HEK293 (cell line): ENCODE measurements at regions not wholly inside any gene's neighbourhood (a gene's known extent, or its start where the extent isn't known, plus 50 kb on each side); places are given as distances from the start of the nearest gene placed in this dataset.

Experiments used
- CTCF ChIA-PET: fragments of 350-600 bp; formaldehyde crosslinking; extraction: SDS; loops from one replicate; lab custom pipeline; 2021; ENCODE audit warnings: antibody characterized with exemption; lab: Yijun Ruan, JAX
- POLR2A ChIA-PET: fragments of 300-600 bp; formaldehyde crosslinking; extraction: SDS; loops from one replicate; lab custom pipeline; 2020; ENCODE audit warnings: antibody characterized with exemption, inconsistent platforms; lab: Yijun Ruan, JAX
- H3K27ac ChIP-seq: fragments of 200-500 bp; sonication (Bioruptor generic); 2 replicates; pipeline ENCODE4 v1.5.1; 2014; ENCODE audit warnings: low read depth, low read length, control low read depth, inconsistent platforms; ENCODE audit errors: extremely low read depth
- H3K36me3 ChIP-seq, 2 experiments: fragments of 200-500 bp in 1 of 2; sonication (Bioruptor generic) in 1 of 2; 1 replicate in 1 of 2; 2 replicates in 1 of 2; pipeline ENCODE4 v1.5.1; 2014 to 2017; ENCODE audit warnings: inconsistent platforms in 2 of 2, low read length in 2 of 2; ENCODE audit not compliant: control insufficient read depth in 2 of 2, insufficient read depth in 1 of 2
- H3K4me1 ChIP-seq: fragments of 200-500 bp; sonication (Bioruptor generic); 2 replicates; pipeline ENCODE4 v1.5.1; 2014; ENCODE audit warnings: mild to moderate bottlenecking, low read length, inconsistent platforms; ENCODE audit not compliant: control insufficient read depth, insufficient read depth
- H3K4me3 ChIP-seq: 2 replicates; pipeline ENCODE4 v1.5.1; 2011; ENCODE audit warnings: low read depth, mild to moderate bottlenecking, control low read depth, low read length, moderate library complexity
- H3K9me3 ChIP-seq: fragments of 200-500 bp; sonication (Bioruptor generic); 2 replicates; pipeline ENCODE4 v1.5.1; 2014; ENCODE audit warnings: low read depth, low read length, inconsistent platforms; ENCODE audit not compliant: control insufficient read depth, insufficient read depth
- KLF16 ChIP-seq: fragments of 450-650 bp; formaldehyde crosslinking; IDR thresholded peaks from 2 replicates; pipeline ENCODE4 v1.5.1; 2017; ENCODE audit warnings: missing biosample characterization, missing genetic modification characterization
- KLF9 ChIP-seq: fragments of 450-650 bp; formaldehyde crosslinking; IDR thresholded peaks from 2 replicates; pipeline ENCODE4 v1.5.1; 2016; ENCODE audit warnings: missing biosample characterization, missing genetic modification characterization, low read depth
- REPIN1 ChIP-seq: fragments of 450-650 bp; formaldehyde crosslinking; IDR thresholded peaks from 2 replicates; pipeline ENCODE4 v1.5.1; 2017; ENCODE audit warnings: missing biosample characterization, missing genetic modification characterization, low read depth
- SCRT1 ChIP-seq: fragments of 450-650 bp; formaldehyde crosslinking; IDR thresholded peaks from 2 replicates; pipeline ENCODE4 v1.5.1; 2016; ENCODE audit warnings: missing biosample characterization, missing genetic modification characterization, borderline replicate concordance
- ZBTB26 ChIP-seq: fragments of 450-650 bp; formaldehyde crosslinking; optimal IDR thresholded peaks from 2 replicates; pipeline ENCODE3; 2016; ENCODE audit warnings: missing biosample characterization, mild to moderate bottlenecking, missing genetic modification characterization
- ZNF16 ChIP-seq: fragments of 450-650 bp; formaldehyde crosslinking; IDR thresholded peaks from 2 replicates; pipeline ENCODE4 v1.5.1; 2016; ENCODE audit warnings: low read depth, missing biosample characterization, missing genetic modification characterization
- ZNF184 ChIP-seq: fragments of 450-650 bp; IDR thresholded peaks from 2 replicates; pipeline ENCODE4 v1.5.1; 2018; ENCODE audit warnings: missing biosample characterization, mild to moderate bottlenecking, missing genetic modification characterization
- ZNF19 ChIP-seq: fragments of 450-650 bp; formaldehyde crosslinking; IDR thresholded peaks from 2 replicates; pipeline ENCODE4; 2016; ENCODE audit warnings: missing biosample characterization, missing genetic modification characterization, low read depth
- ZNF2 ChIP-seq: fragments of 450-650 bp; formaldehyde crosslinking; IDR thresholded peaks from 2 replicates; pipeline ENCODE4 v1.5.1; 2016; ENCODE audit warnings: missing biosample characterization, missing genetic modification characterization
- ZNF404 ChIP-seq: fragments of 450-650 bp; formaldehyde crosslinking; IDR thresholded peaks from 2 replicates; pipeline ENCODE4 v1.5.1; 2017; ENCODE audit warnings: missing biosample characterization, missing genetic modification characterization
- ZNF433 ChIP-seq: fragments of 450-650 bp; formaldehyde crosslinking; IDR thresholded peaks from 2 replicates; pipeline ENCODE4 v1.5.1; 2016; ENCODE audit warnings: missing biosample characterization, missing genetic modification characterization, low read depth
- ZNF521 ChIP-seq: fragments of 450-650 bp; formaldehyde crosslinking; IDR thresholded peaks from 2 replicates; pipeline ENCODE4 v1.5.1; 2017; ENCODE audit warnings: missing biosample characterization, mild to moderate bottlenecking, missing genetic modification characterization
- ZNF560 ChIP-seq: fragments of 450-650 bp; formaldehyde crosslinking; IDR thresholded peaks from 2 replicates; pipeline ENCODE4 v1.5.1; 2017; ENCODE audit warnings: missing biosample characterization, missing genetic modification characterization, borderline replicate concordance
- ZNF629 ChIP-seq: fragments of 450-650 bp; formaldehyde crosslinking; IDR thresholded peaks from 2 replicates; pipeline ENCODE4 v1.5.1; 2017; ENCODE audit warnings: missing biosample characterization, missing genetic modification characterization
- ZNF658 ChIP-seq: fragments of 450-650 bp; formaldehyde crosslinking; IDR thresholded peaks from 2 replicates; pipeline ENCODE4; 2016; ENCODE audit warnings: missing biosample characterization, missing genetic modification characterization
- ZNF664 ChIP-seq: fragments of 450-650 bp; formaldehyde crosslinking; IDR thresholded peaks from 2 replicates; pipeline ENCODE4 v1.5.1; 2016; ENCODE audit warnings: missing biosample characterization, missing genetic modification characterization
- ZNF670 ChIP-seq: fragments of 450-650 bp; formaldehyde crosslinking; IDR thresholded peaks from 2 replicates; pipeline ENCODE4 v1.5.1; 2016; ENCODE audit warnings: missing biosample characterization, missing genetic modification characterization, low read depth
- ZNF76 ChIP-seq: fragments of 450-650 bp; formaldehyde crosslinking; IDR thresholded peaks from 2 replicates; pipeline ENCODE4; 2016; ENCODE audit warnings: low read depth, missing biosample characterization, missing genetic modification characterization, borderline replicate concordance
- TF ChIP-seq, protein P1 (sequence below): fragments of 450-650 bp; formaldehyde crosslinking; IDR thresholded peaks from 2 replicates; pipeline ENCODE4 v1.5.1; 2016; ENCODE audit warnings: missing biosample characterization, missing genetic modification characterization
- TF ChIP-seq, protein P2 (sequence below): fragments of 450-650 bp; formaldehyde crosslinking; IDR thresholded peaks from 2 replicates; pipeline ENCODE4 v1.5.1; 2016; ENCODE audit warnings: missing biosample characterization, missing genetic modification characterization

DNA sequence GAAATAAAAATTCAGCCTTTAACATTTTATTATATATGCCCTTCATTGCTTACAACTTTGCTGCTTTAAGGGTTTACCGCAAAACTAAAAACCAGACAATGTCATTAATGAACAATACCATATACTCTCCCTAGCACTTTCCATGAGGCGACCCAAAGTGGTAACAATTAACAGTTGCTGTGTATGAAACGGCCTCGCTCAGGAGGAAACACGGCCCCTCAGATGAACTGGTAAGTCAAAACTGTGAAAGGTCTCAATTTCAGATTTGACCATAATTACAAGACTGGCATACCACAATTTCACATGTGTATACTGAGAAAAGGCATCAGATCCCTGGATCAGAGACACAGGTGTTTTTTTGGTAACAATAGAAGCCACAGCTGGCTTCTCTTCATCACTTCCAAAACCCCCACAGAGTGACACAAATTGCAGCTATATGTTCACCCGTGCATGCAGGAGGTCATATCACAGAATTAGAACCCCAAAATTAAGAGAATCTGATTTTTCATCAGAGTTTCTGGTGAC is 611.9 kb upstream of the ADAMTS5 start:
- Histone ChIP-seq H3K9me3 (no peaks in the 10 kb centered on the region), H3K36me3 (no peaks in the 10 kb centered on the region), H3K4me1 (no peaks in the 10 kb centered on the region), H3K27ac (no peak overlapping the region), H3K4me3 (no peak overlapping the region)
- POLR2A ChIA-PET = no interaction called here
- CTCF ChIA-PET = interaction anchor here (0.7 kb wide), 2 partner anchors 170 to 237 kb away, joined by 3 read pairs; no protein-coding TSS in a partner anchor
- TF ChIP-seq ZNF664 (tag by site-specific recombination) (no peak), ZNF19 (no peak), ZNF560 (tag by site-specific recombination) (no peak), KLF16 (tag by site-specific recombination) (no peak), SCRT1 (tag by site-specific recombination) (no peak), ZNF521 (tag by site-specific recombination) (no peak), ZNF670 (tag by site-specific recombination) (no peak), ZNF433 (tag by site-specific recombination) (no peak), ZNF404 (tag by site-specific recombination) (no peak), ZBTB26 (no peak), ZNF2 (tag by site-specific recombination) (no peak), ZNF658 (no peak), ZNF76 (tag by site-specific recombination) (no peak)
- TF ChIP-seq, protein P1, sequence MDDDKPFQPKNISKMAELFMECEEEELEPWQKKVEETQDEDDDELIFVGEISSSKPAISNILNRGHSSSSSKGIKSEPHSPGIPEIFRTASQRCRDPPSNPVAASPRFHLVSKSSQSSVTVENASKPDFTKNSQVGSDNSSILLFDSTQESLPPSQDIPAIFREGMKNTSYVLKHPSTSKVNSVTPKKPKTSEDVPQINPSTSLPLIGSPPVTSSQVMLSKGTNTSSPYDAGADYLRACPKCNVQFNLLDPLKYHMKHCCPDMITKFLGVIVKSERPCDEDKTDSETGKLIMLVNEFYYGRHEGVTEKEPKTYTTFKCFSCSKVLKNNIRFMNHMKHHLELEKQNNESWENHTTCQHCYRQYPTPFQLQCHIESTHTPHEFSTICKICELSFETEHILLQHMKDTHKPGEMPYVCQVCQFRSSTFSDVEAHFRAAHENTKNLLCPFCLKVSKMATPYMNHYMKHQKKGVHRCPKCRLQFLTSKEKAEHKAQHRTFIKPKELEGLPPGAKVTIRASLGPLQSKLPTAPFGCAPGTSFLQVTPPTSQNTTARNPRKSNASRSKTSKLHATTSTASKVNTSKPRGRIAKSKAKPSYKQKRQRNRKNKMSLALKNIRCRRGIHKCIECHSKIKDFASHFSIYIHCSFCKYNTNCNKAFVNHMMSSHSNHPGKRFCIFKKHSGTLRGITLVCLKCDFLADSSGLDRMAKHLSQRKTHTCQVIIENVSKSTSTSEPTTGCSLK = no peak
- TF ChIP-seq, protein P2, sequence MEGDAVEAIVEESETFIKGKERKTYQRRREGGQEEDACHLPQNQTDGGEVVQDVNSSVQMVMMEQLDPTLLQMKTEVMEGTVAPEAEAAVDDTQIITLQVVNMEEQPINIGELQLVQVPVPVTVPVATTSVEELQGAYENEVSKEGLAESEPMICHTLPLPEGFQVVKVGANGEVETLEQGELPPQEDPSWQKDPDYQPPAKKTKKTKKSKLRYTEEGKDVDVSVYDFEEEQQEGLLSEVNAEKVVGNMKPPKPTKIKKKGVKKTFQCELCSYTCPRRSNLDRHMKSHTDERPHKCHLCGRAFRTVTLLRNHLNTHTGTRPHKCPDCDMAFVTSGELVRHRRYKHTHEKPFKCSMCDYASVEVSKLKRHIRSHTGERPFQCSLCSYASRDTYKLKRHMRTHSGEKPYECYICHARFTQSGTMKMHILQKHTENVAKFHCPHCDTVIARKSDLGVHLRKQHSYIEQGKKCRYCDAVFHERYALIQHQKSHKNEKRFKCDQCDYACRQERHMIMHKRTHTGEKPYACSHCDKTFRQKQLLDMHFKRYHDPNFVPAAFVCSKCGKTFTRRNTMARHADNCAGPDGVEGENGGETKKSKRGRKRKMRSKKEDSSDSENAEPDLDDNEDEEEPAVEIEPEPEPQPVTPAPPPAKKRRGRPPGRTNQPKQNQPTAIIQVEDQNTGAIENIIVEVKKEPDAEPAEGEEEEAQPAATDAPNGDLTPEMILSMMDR (tag by site-specific recombination) = no peak

- Histone ChIP-seq H3K36me3 (no peaks in the 10 kb centered on the region), H3K4me1 (no peaks in the 10 kb centered on the region), H3K9me3 (no peaks in the 10 kb centered on the region), H3K27ac (no peak overlapping the region), H3K4me3 (no peak overlapping the region)
- POLR2A ChIA-PET = no interaction called here
- no peak for TF ChIP-seq ZNF16 (tag by site-specific recombination)
- no peak for TF ChIP-seq KLF9 (tag by site-specific recombination)
- no peak for TF ChIP-seq SCRT1 (tag by site-specific recombination)
- no peak for TF ChIP-seq ZNF184 (tag by site-specific recombination)
- no peak for TF ChIP-seq ZNF629 (tag by site-specific recombination)
- TF ChIP-seq REPIN1 (tag by site-specific recombination) = no peak
- TF ChIP-seq KLF16 (tag by site-specific recombination) = no peak
- TF ChIP-seq, all 188 proteins: peak for 0
- CTCF ChIA-PET = interaction anchor here (0.5 to 0.9 kb wide), 2 partner anchors 836 to 1173 kb away, joined by 4 read pairs; no protein-coding TSS in a partner anchor
Measured at GRCh38 chr21:27572696-27573095, 605.8 kb upstream of the ADAMTS5 start.
